ENCODE measurements at regions not wholly inside any gene's neighbourhood (a gene's known extent, or its start where the extent isn't known, plus 50 kb on each side); places are given as distances from the start of the nearest gene placed in this dataset.

GRCh38 chr14:61961369-61961768 lies 199.1 kb downstream of the SNAPC1 start:
- peaks cover 0 to 3% of the 10 kb centered on the region in 2 donors for H3K27me3 ChIP-seq (ENCODE audit: control insufficient read depth in 1 of 2, insufficient read depth in 2 of 2, low read length in 2 of 2)
- H3K36me3 ChIP-seq (ENCODE audit: control insufficient read depth in 2 of 2, insufficient read depth in 2 of 2, low read length in 1 of 2) = no peaks in the 10 kb centered on the region
- no peaks in the 10 kb centered on the region for H3K9me3 ChIP-seq (ENCODE audit: control insufficient read depth in 2 of 2, insufficient read depth in 1 of 2, low read depth in 1 of 2, low read length in 1 of 2)
- H3K4me3 ChIP-seq (ENCODE audit: low read depth in 1 of 2, low read length in 2 of 2) = no peak overlapping the region
- no peak overlapping the region for H3K27ac ChIP-seq (ENCODE audit: low read depth in 2 of 2, low read length in 1 of 2)
- WGBS, 2 donors = 81 to 84% methylated on average over 2 of the region's 2 CpGs
- H3K4me1 ChIP-seq (ENCODE audit: control insufficient read depth in 2 of 2, insufficient read depth in 2 of 2, low read length in 1 of 2) = no peaks in the 10 kb centered on the region

GRCh38 chr14:61963926-61964325 lies 201.7 kb downstream of the SNAPC1 start:
- no peak overlapping the region for H3K27ac ChIP-seq (ENCODE audit: low read depth in 2 of 2, low read length in 1 of 2)
- no peak overlapping the region for H3K4me3 ChIP-seq (ENCODE audit: low read depth in 1 of 2, low read length in 2 of 2)
- no peaks in the 10 kb centered on the region for H3K9me3 ChIP-seq (ENCODE audit: control insufficient read depth in 2 of 2, insufficient read depth in 1 of 2, low read depth in 1 of 2, low read length in 1 of 2)
- no peaks in the 10 kb centered on the region for H3K4me1 ChIP-seq (ENCODE audit: control insufficient read depth in 2 of 2, insufficient read depth in 2 of 2, low read length in 1 of 2)
- WGBS, 2 donors = 86 to 91% methylated on average over 2 of the region's 2 CpGs
- peaks cover 0 to 3% of the 10 kb centered on the region in 2 donors for H3K27me3 ChIP-seq (ENCODE audit: control insufficient read depth in 1 of 2, insufficient read depth in 2 of 2, low read length in 2 of 2)
- no peaks in the 10 kb centered on the region for H3K36me3 ChIP-seq (ENCODE audit: control insufficient read depth in 2 of 2, insufficient read depth in 2 of 2, low read length in 1 of 2)

GRCh38 chr14:61965030-61965745 lies 203.0 kb downstream of the SNAPC1 start:
- Histone ChIP-seq H3K27ac (ENCODE audit: low read depth in 2 of 2, low read length in 1 of 2) (no peak overlapping the region), H3K4me3 (ENCODE audit: low read depth in 1 of 2, low read length in 2 of 2) (no peak overlapping the region), H3K4me1 (ENCODE audit: control insufficient read depth in 2 of 2, insufficient read depth in 2 of 2, low read length in 1 of 2) (no peaks in the 10 kb centered on the region), H3K27me3 (ENCODE audit: control insufficient read depth in 1 of 2, insufficient read depth in 2 of 2, low read length in 2 of 2) (peaks cover 0 to 3% of the 10 kb centered on the region in 2 donors), H3K9me3 (ENCODE audit: control insufficient read depth in 2 of 2, insufficient read depth in 1 of 2, low read depth in 1 of 2, low read length in 1 of 2) (no peaks in the 10 kb centered on the region), H3K36me3 (ENCODE audit: control insufficient read depth in 2 of 2, insufficient read depth in 2 of 2, low read length in 1 of 2) (no peaks in the 10 kb centered on the region)
- WGBS, 2 donors = 65 to 71% methylated on average over 2 of the region's 2 CpGs

- no peaks in the 10 kb centered on the region for H3K36me3 ChIP-seq (ENCODE audit: control insufficient read depth in 2 of 2, insufficient read depth in 2 of 2, low read length in 1 of 2)
- H3K4me1 ChIP-seq (ENCODE audit: control insufficient read depth in 2 of 2, insufficient read depth in 2 of 2, low read length in 1 of 2) = no peaks in the 10 kb centered on the region
- WGBS, 2 donors = 95 to 96% methylated on average over 2 of the region's 2 CpGs
- no peak overlapping the region for H3K27ac ChIP-seq (ENCODE audit: low read depth in 2 of 2, low read length in 1 of 2)
- peaks cover 0 to 3% of the 10 kb centered on the region in 2 donors for H3K27me3 ChIP-seq (ENCODE audit: control insufficient read depth in 1 of 2, insufficient read depth in 2 of 2, low read length in 2 of 2)
- no peaks in the 10 kb centered on the region for H3K9me3 ChIP-seq (ENCODE audit: control insufficient read depth in 2 of 2, insufficient read depth in 1 of 2, low read depth in 1 of 2, low read length in 1 of 2)
- H3K4me3 ChIP-seq (ENCODE audit: low read depth in 1 of 2, low read length in 2 of 2) = no peak overlapping the region
Observed at GRCh38 chr14:61968207-61968606, 206.0 kb downstream of the SNAPC1 start.

- WGBS, 2 donors = 78 to 80% methylated on average over 3 of the region's 3 CpGs
Observed at GRCh38 chr14:61972711-61973110, 210.5 kb downstream of the SNAPC1 start.

GRCh38 chr14:61973981-61974380 lies 211.8 kb downstream of the SNAPC1 start:
- no peaks in the 10 kb centered on the region for H3K27me3 ChIP-seq (ENCODE audit: control insufficient read depth in 1 of 2, insufficient read depth in 2 of 2, low read length in 2 of 2)
- H3K9me3 ChIP-seq (ENCODE audit: control insufficient read depth in 2 of 2, insufficient read depth in 1 of 2, low read depth in 1 of 2, low read length in 1 of 2) = peaks cover 4 to 6% of the 10 kb centered on the region in 2 donors
- H3K27ac ChIP-seq (ENCODE audit: low read depth in 2 of 2, low read length in 1 of 2) = no peak overlapping the region
- no peak overlapping the region for H3K4me3 ChIP-seq (ENCODE audit: low read depth in 1 of 2, low read length in 2 of 2)
- 93% methylated on average over 5 of the region's 5 CpGs for WGBS, 2 donors
- H3K4me1 ChIP-seq (ENCODE audit: control insufficient read depth in 2 of 2, insufficient read depth in 2 of 2, low read length in 1 of 2) = no peaks in the 10 kb centered on the region
- H3K36me3 ChIP-seq (ENCODE audit: control insufficient read depth in 2 of 2, insufficient read depth in 2 of 2, low read length in 1 of 2) = no peaks in the 10 kb centered on the region

More at GRCh38 chr14:61972711-61973110, 210.5 kb downstream of the SNAPC1 start:
- no peaks in the 10 kb centered on the region for H3K4me1 ChIP-seq (ENCODE audit: control insufficient read depth in 2 of 2, insufficient read depth in 2 of 2, low read length in 1 of 2)
- peaks cover 4 to 6% of the 10 kb centered on the region in 2 donors for H3K9me3 ChIP-seq (ENCODE audit: control insufficient read depth in 2 of 2, insufficient read depth in 1 of 2, low read depth in 1 of 2, low read length in 1 of 2)
- no peaks in the 10 kb centered on the region for H3K27me3 ChIP-seq (ENCODE audit: control insufficient read depth in 1 of 2, insufficient read depth in 2 of 2, low read length in 2 of 2)
- no peak overlapping the region for H3K27ac ChIP-seq (ENCODE audit: low read depth in 2 of 2, low read length in 1 of 2)
- no peak overlapping the region for H3K4me3 ChIP-seq (ENCODE audit: low read depth in 1 of 2, low read length in 2 of 2)
- no peaks in the 10 kb centered on the region for H3K36me3 ChIP-seq (ENCODE audit: control insufficient read depth in 2 of 2, insufficient read depth in 2 of 2, low read length in 1 of 2)

- H3K4me1 ChIP-seq (ENCODE audit: control insufficient read depth in 2 of 2, insufficient read depth in 2 of 2, low read length in 1 of 2) = no peaks in the 10 kb centered on the region
- no peaks in the 10 kb centered on the region for H3K27me3 ChIP-seq (ENCODE audit: control insufficient read depth in 1 of 2, insufficient read depth in 2 of 2, low read length in 2 of 2)
- H3K27ac ChIP-seq (ENCODE audit: low read depth in 2 of 2, low read length in 1 of 2) = no peak overlapping the region
- peaks cover 4 to 6% of the 10 kb centered on the region in 2 donors for H3K9me3 ChIP-seq (ENCODE audit: control insufficient read depth in 2 of 2, insufficient read depth in 1 of 2, low read depth in 1 of 2, low read length in 1 of 2)
- no peaks in the 10 kb centered on the region for H3K36me3 ChIP-seq (ENCODE audit: control insufficient read depth in 2 of 2, insufficient read depth in 2 of 2, low read length in 1 of 2)
- H3K4me3 ChIP-seq (ENCODE audit: low read depth in 1 of 2, low read length in 2 of 2) = no peak overlapping the region
Observed at GRCh38 chr14:61977217-61977616, 215.0 kb downstream of the SNAPC1 start.

GRCh38 chr14:61988240-61988639 lies 226.0 kb downstream of the SNAPC1 start:
- no peaks in the 10 kb centered on the region for H3K27me3 ChIP-seq (ENCODE audit: control insufficient read depth in 1 of 2, insufficient read depth in 2 of 2, low read length in 2 of 2)
- no peaks in the 10 kb centered on the region for H3K36me3 ChIP-seq (ENCODE audit: control insufficient read depth in 2 of 2, insufficient read depth in 2 of 2, low read length in 1 of 2)
- H3K27ac ChIP-seq (ENCODE audit: low read depth in 2 of 2, low read length in 1 of 2) = no peak overlapping the region
- no peak overlapping the region for H3K4me3 ChIP-seq (ENCODE audit: low read depth in 1 of 2, low read length in 2 of 2)
- H3K9me3 ChIP-seq (ENCODE audit: control insufficient read depth in 2 of 2, insufficient read depth in 1 of 2, low read depth in 1 of 2, low read length in 1 of 2) = no peaks in the 10 kb centered on the region
- 67 to 80% methylated on average over 2 of the region's 2 CpGs for WGBS, 2 donors
- H3K4me1 ChIP-seq (ENCODE audit: control insufficient read depth in 2 of 2, insufficient read depth in 2 of 2, low read length in 1 of 2) = no peaks in the 10 kb centered on the region

- H3K27me3 ChIP-seq (ENCODE audit: control insufficient read depth in 1 of 2, insufficient read depth in 2 of 2, low read length in 2 of 2) = no peaks in the 10 kb centered on the region
- no peaks in the 10 kb centered on the region for H3K36me3 ChIP-seq (ENCODE audit: control insufficient read depth in 2 of 2, insufficient read depth in 2 of 2, low read length in 1 of 2)
- H3K9me3 ChIP-seq (ENCODE audit: control insufficient read depth in 2 of 2, insufficient read depth in 1 of 2, low read depth in 1 of 2, low read length in 1 of 2) = no peaks in the 10 kb centered on the region
- H3K27ac ChIP-seq (ENCODE audit: low read depth in 2 of 2, low read length in 1 of 2) = no peak overlapping the region
- WGBS, 2 donors = 61 to 63% methylated on average over 8 of the region's 8 CpGs
- no peak overlapping the region for H3K4me3 ChIP-seq (ENCODE audit: low read depth in 1 of 2, low read length in 2 of 2)
- no peaks in the 10 kb centered on the region for H3K4me1 ChIP-seq (ENCODE audit: control insufficient read depth in 2 of 2, insufficient read depth in 2 of 2, low read length in 1 of 2)
Observed at GRCh38 chr14:61992139-61992538, 229.9 kb downstream of the SNAPC1 start.

- Histone ChIP-seq H3K9me3 (ENCODE audit: control insufficient read depth in 2 of 2, insufficient read depth in 1 of 2, low read depth in 1 of 2, low read length in 1 of 2) (no peaks in the 10 kb centered on the region), H3K4me3 (ENCODE audit: low read depth in 1 of 2, low read length in 2 of 2) (no peak overlapping the region), H3K27me3 (ENCODE audit: control insufficient read depth in 1 of 2, insufficient read depth in 2 of 2, low read length in 2 of 2) (no peaks in the 10 kb centered on the region), H3K4me1 (ENCODE audit: control insufficient read depth in 2 of 2, insufficient read depth in 2 of 2, low read length in 1 of 2) (no peaks in the 10 kb centered on the region), H3K27ac (ENCODE audit: low read depth in 2 of 2, low read length in 1 of 2) (no peak overlapping the region), H3K36me3 (ENCODE audit: control insufficient read depth in 2 of 2, insufficient read depth in 2 of 2, low read length in 1 of 2) (no peaks in the 10 kb centered on the region)
- 51 to 67% methylated on average over 2 of the region's 2 CpGs for WGBS, 2 donors
Observed at GRCh38 chr14:61992926-61993325, 230.7 kb downstream of the SNAPC1 start.
